ENCODE measurements at regions not wholly inside any gene's neighbourhood (a gene's known extent, or its start where the extent isn't known, plus 50 kb on each side); places are given as distances from the start of the nearest gene placed in this dataset.

DNA sequence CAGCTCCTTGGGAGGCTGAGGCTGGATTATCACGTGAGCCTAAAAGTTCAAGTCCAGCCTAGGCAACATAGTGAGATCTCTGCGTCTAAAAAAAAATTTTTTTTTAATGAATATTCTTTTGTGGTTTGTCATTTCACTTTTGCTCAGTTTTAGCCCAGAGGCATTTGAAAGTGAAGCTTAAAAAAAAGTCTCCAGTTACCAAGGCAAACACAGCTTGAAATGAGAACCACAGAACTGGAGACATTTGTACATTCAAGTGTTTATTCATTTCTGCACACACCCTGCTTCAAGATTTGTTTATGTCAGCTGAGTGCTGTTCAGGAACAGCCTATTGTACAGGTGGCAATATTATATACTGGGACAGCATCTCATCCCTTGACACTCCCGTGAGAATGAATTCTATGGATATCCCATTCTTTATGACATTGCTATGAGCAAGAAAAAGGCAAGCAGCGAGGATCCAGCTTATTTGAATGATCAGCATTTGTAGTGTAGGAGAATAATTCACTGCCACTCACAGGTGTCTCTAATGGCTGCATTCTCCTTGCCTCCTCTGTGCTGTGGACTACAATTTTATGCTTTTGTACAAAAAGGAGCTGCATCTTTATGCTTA, 444.8 kb upstream of the GRM7 start:
- H3K27ac ChIP-seq (replicated peaks; ENCODE audit: low read length), result no peak overlapping the region
- no peaks in the 10 kb centered on the region for H3K27me3 ChIP-seq (ENCODE audit: control insufficient read depth in 3 of 3, insufficient read depth in 3 of 3, low read depth in 1 of 3, low read length in 3 of 3)
- H4K8ac ChIP-seq (ENCODE audit: low read depth, low read length), result no peak overlapping the region
- H2AK5ac ChIP-seq (ENCODE audit: low read depth, low read length), result no peak overlapping the region
- H3K9ac ChIP-seq (ENCODE audit: low read depth, low read length, poor library complexity), result no peak overlapping the region
- no peak overlapping the region for H3K4me3 ChIP-seq (ENCODE audit: low read length in 2 of 2)
- no CpG with 5 or more reads among the region's 4 CpGs for WGBS, 2 donors (ENCODE audit: extremely low coverage in 2 of 2, insufficient read length in 2 of 2, insufficient replicate concordance in 1 of 2)
- H3K23ac ChIP-seq (ENCODE audit: low read depth, low read length, poor library complexity), result no peak overlapping the region
- no peaks in the 10 kb centered on the region for H3K9me3 ChIP-seq (replicated peaks in 1 of 2; ENCODE audit: control insufficient read depth in 2 of 2, insufficient read depth in 1 of 2, low read depth in 1 of 2, low read length in 2 of 2)
- H2BK5ac ChIP-seq (ENCODE audit: low read length), result no peak overlapping the region
- H2BK12ac ChIP-seq (ENCODE audit: low read length), result no peak overlapping the region
- H2BK120ac ChIP-seq (ENCODE audit: low read depth, low read length), result no peak overlapping the region
- no peak overlapping the region for H4K91ac ChIP-seq (ENCODE audit: low read depth, low read length, poor library complexity)
- H3K4me2 ChIP-seq (ENCODE audit: insufficient read depth, low read length, poor library complexity, severe bottlenecking), result no peak overlapping the region
- no peaks in the 10 kb centered on the region for H3K79me1 ChIP-seq (ENCODE audit: low read depth, low read length)
- no peaks in the 10 kb centered on the region for H3K4me1 ChIP-seq (ENCODE audit: control insufficient read depth in 2 of 2, insufficient read depth in 1 of 2, low read depth in 1 of 2, low read length in 2 of 2)
- H2BK15ac ChIP-seq (ENCODE audit: low read length), result no peak overlapping the region
- H2AFZ ChIP-seq (ENCODE audit: low read length), result no peak overlapping the region
- no peak overlapping the region for H3K18ac ChIP-seq (ENCODE audit: low read length)
- H3K36me3 ChIP-seq (replicated peaks in 1 of 2; ENCODE audit: control insufficient read depth in 2 of 2, insufficient read depth in 2 of 2, low read length in 2 of 2), result no peaks in the 10 kb centered on the region
- DNase-seq (ENCODE audit: low spot score), result no peak
- no peak overlapping the region for H3K4ac ChIP-seq (ENCODE audit: low read length)
- no peak overlapping the region for H3K14ac ChIP-seq (ENCODE audit: low read length)

- Histone ChIP-seq H2BK120ac (ENCODE audit: low read depth, low read length) (no peak overlapping the region), H3K4me3 (ENCODE audit: low read length in 2 of 2) (no peak overlapping the region), H2BK5ac (ENCODE audit: low read length) (no peak overlapping the region), H2AFZ (ENCODE audit: low read length) (no peak overlapping the region), H3K79me1 (ENCODE audit: low read depth, low read length) (no peaks in the 10 kb centered on the region), H2BK12ac (ENCODE audit: low read length) (no peak overlapping the region), H3K27me3 (ENCODE audit: control insufficient read depth in 3 of 3, insufficient read depth in 3 of 3, low read depth in 1 of 3, low read length in 3 of 3) (no peaks in the 10 kb centered on the region), H3K4me2 (ENCODE audit: insufficient read depth, low read length, poor library complexity, severe bottlenecking) (no peak overlapping the region), H3K18ac (ENCODE audit: low read length) (no peak overlapping the region), H2BK15ac (ENCODE audit: low read length) (no peak overlapping the region), H3K27ac (replicated peaks; ENCODE audit: low read length) (no peak overlapping the region), H3K4me1 (ENCODE audit: control insufficient read depth in 2 of 2, insufficient read depth in 1 of 2, low read depth in 1 of 2, low read length in 2 of 2) (no peaks in the 10 kb centered on the region), H3K36me3 (replicated peaks in 1 of 2; ENCODE audit: control insufficient read depth in 2 of 2, insufficient read depth in 2 of 2, low read length in 2 of 2) (no peaks in the 10 kb centered on the region), H3K9ac (ENCODE audit: low read depth, low read length, poor library complexity) (no peak overlapping the region), H4K8ac (ENCODE audit: low read depth, low read length) (no peak overlapping the region), H3K4ac (ENCODE audit: low read length) (no peak overlapping the region), H2AK5ac (ENCODE audit: low read depth, low read length) (no peak overlapping the region), H3K23ac (ENCODE audit: low read depth, low read length, poor library complexity) (no peak overlapping the region), H4K91ac (ENCODE audit: low read depth, low read length, poor library complexity) (no peak overlapping the region), H3K14ac (ENCODE audit: low read length) (no peak overlapping the region), H3K9me3 (replicated peaks in 1 of 2; ENCODE audit: control insufficient read depth in 2 of 2, insufficient read depth in 1 of 2, low read depth in 1 of 2, low read length in 2 of 2) (no peaks in the 10 kb centered on the region)
- no CpG with 5 or more reads among the region's 4 CpGs for WGBS, 2 donors (ENCODE audit: extremely low coverage in 2 of 2, insufficient read length in 2 of 2, insufficient replicate concordance in 1 of 2)
- no peak for DNase-seq (ENCODE audit: low spot score)
Measured at GRCh38 chr3:6417174-6417573, 443.7 kb upstream of the GRM7 start.

DNA sequence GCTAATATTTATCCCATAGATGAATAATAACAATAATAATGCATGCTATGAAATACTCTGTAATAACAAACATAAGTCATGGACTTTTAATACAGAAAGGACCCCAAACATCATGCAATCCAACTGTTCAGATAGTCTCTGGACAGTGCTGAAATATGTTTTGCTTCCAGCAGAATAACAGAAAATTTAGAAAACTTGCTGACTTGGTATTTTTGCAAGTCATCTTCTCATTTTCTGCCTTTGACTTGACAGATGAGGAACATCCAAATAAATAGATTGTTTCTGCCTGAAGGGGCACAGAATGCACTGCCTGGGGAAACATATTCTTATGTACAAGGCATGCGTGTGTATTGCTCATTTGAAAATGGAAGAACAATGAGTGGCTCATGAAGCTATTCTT, 442.4 kb upstream of the GRM7 start:
- Histone ChIP-seq H3K27ac (replicated peaks; ENCODE audit: low read length) (no peak overlapping the region), H2BK15ac (ENCODE audit: low read length) (no peak overlapping the region), H3K9me3 (replicated peaks in 1 of 2; ENCODE audit: control insufficient read depth in 2 of 2, insufficient read depth in 1 of 2, low read depth in 1 of 2, low read length in 2 of 2) (no peaks in the 10 kb centered on the region), H3K23ac (ENCODE audit: low read depth, low read length, poor library complexity) (no peak overlapping the region), H2BK5ac (ENCODE audit: low read length) (no peak overlapping the region), H2AK5ac (ENCODE audit: low read depth, low read length) (no peak overlapping the region), H4K91ac (ENCODE audit: low read depth, low read length, poor library complexity) (no peak overlapping the region), H3K14ac (ENCODE audit: low read length) (no peak overlapping the region), H3K4me2 (ENCODE audit: insufficient read depth, low read length, poor library complexity, severe bottlenecking) (no peak overlapping the region), H3K4me3 (ENCODE audit: low read length in 2 of 2) (no peak overlapping the region), H3K4me1 (ENCODE audit: control insufficient read depth in 2 of 2, insufficient read depth in 1 of 2, low read depth in 1 of 2, low read length in 2 of 2) (no peaks in the 10 kb centered on the region), H3K27me3 (ENCODE audit: control insufficient read depth in 3 of 3, insufficient read depth in 3 of 3, low read depth in 1 of 3, low read length in 3 of 3) (no peaks in the 10 kb centered on the region), H3K36me3 (replicated peaks in 1 of 2; ENCODE audit: control insufficient read depth in 2 of 2, insufficient read depth in 2 of 2, low read length in 2 of 2) (no peaks in the 10 kb centered on the region), H3K9ac (ENCODE audit: low read depth, low read length, poor library complexity) (no peak overlapping the region), H2BK12ac (ENCODE audit: low read length) (no peak overlapping the region), H2BK120ac (ENCODE audit: low read depth, low read length) (no peak overlapping the region), H3K79me1 (ENCODE audit: low read depth, low read length) (no peaks in the 10 kb centered on the region), H4K8ac (ENCODE audit: low read depth, low read length) (no peak overlapping the region), H3K18ac (ENCODE audit: low read length) (no peak overlapping the region), H3K4ac (ENCODE audit: low read length) (no peak overlapping the region), H2AFZ (ENCODE audit: low read length) (no peak overlapping the region)
- no CpG with 5 or more reads among the region's 1 CpG for WGBS, 2 donors (ENCODE audit: extremely low coverage in 2 of 2, insufficient read length in 2 of 2, insufficient replicate concordance in 1 of 2)
- DNase-seq (ENCODE audit: low spot score), result no peak

DNA sequence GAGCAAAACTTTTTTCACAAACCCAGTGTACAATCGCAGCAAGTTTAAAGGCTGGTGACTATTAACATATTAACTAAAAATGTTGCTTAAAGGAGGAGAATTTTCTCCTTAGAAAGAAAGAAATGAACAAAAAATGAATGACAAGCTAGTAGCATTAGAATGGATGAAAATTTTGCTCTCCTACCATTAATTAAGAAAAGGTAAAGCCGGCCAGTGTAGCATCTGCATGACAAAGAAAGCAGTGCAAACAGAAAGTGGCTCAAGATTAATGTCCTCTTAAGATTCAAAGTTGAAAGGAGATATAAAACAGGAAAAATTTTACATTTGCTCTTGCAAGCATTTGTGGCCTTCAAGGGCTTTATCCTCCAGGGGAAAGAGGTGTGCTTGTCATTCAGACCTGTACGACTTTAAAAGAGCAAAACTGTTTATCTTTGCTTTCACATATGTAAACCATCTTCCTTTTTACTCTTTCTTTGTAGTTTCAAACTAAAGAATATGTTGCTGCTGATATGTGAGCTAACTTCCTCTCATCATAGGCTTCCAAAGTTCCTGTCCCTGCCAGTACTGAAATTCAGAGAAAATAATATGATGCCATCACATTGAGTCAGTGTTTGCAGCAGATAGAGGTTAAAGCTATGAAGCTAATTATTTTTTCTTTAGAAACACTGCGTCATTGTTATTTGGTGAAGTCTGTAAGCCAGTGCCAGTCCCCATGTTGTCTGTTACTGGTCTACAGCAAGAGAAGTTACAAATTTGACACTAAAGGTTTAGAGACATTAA, 439.1 kb upstream of the GRM7 start:
- H3K9me3 ChIP-seq (replicated peaks in 1 of 2; ENCODE audit: control insufficient read depth in 2 of 2, insufficient read depth in 1 of 2, low read depth in 1 of 2, low read length in 2 of 2), result no peaks in the 10 kb centered on the region
- H3K27ac ChIP-seq (replicated peaks; ENCODE audit: low read length), result no peak overlapping the region
- no peaks in the 10 kb centered on the region for H3K27me3 ChIP-seq (ENCODE audit: control insufficient read depth in 3 of 3, insufficient read depth in 3 of 3, low read depth in 1 of 3, low read length in 3 of 3)
- no peaks in the 10 kb centered on the region for H3K79me1 ChIP-seq (ENCODE audit: low read depth, low read length)
- no peak overlapping the region for H3K4ac ChIP-seq (ENCODE audit: low read length)
- H2BK5ac ChIP-seq (ENCODE audit: low read length), result no peak overlapping the region
- no peaks in the 10 kb centered on the region for H3K4me1 ChIP-seq (ENCODE audit: control insufficient read depth in 2 of 2, insufficient read depth in 1 of 2, low read depth in 1 of 2, low read length in 2 of 2)
- no peak overlapping the region for H3K23ac ChIP-seq (ENCODE audit: low read depth, low read length, poor library complexity)
- H3K4me3 ChIP-seq (ENCODE audit: low read length in 2 of 2), result no peak overlapping the region
- H3K14ac ChIP-seq (ENCODE audit: low read length), result no peak overlapping the region
- no peak overlapping the region for H3K18ac ChIP-seq (ENCODE audit: low read length)
- DNase-seq (ENCODE audit: low spot score), result no peak
- no peak overlapping the region for H3K9ac ChIP-seq (ENCODE audit: low read depth, low read length, poor library complexity)
- no peak overlapping the region for H2BK12ac ChIP-seq (ENCODE audit: low read length)
- H3K4me2 ChIP-seq (ENCODE audit: insufficient read depth, low read length, poor library complexity, severe bottlenecking), result no peak overlapping the region
- H4K8ac ChIP-seq (ENCODE audit: low read depth, low read length), result no peak overlapping the region
- H2BK15ac ChIP-seq (ENCODE audit: low read length), result no peak overlapping the region
- no peak overlapping the region for H2AFZ ChIP-seq (ENCODE audit: low read length)
- no peak overlapping the region for H2AK5ac ChIP-seq (ENCODE audit: low read depth, low read length)
- H4K91ac ChIP-seq (ENCODE audit: low read depth, low read length, poor library complexity), result no peak overlapping the region
- H2BK120ac ChIP-seq (ENCODE audit: low read depth, low read length), result no peak overlapping the region
- no CpG with 5 or more reads among the region's 4 CpGs for WGBS, 2 donors (ENCODE audit: extremely low coverage in 2 of 2, insufficient read length in 2 of 2, insufficient replicate concordance in 1 of 2)
- no peaks in the 10 kb centered on the region for H3K36me3 ChIP-seq (replicated peaks in 1 of 2; ENCODE audit: control insufficient read depth in 2 of 2, insufficient read depth in 2 of 2, low read length in 2 of 2)
